ENCODE measurements at regions not wholly inside any gene's neighbourhood (a gene's known extent, or its start where the extent isn't known, plus 50 kb on each side); places are given as distances from the start of the nearest gene placed in this dataset.

- no peak for TF ChIP-seq YY1 (IDR thresholded peaks at IDR 0.05; ENCODE audit: insufficient read depth, insufficient read length)
- TF ChIP-seq ZNF274 (IDR thresholded peaks at IDR 0.05; ENCODE audit: low read depth, low read length) = no peak
Measured at GRCh38 chr13:39856714-39857113, 201.3 kb downstream of the COG6 start.
